ENCODE measurements at regions not wholly inside any gene's neighbourhood (a gene's known extent, or its start where the extent isn't known, plus 50 kb on each side); places are given as distances from the start of the nearest gene placed in this dataset.
A peak's percentile ranks its signal among the peaks of the same experiment; 100 is the strongest.

DNA sequence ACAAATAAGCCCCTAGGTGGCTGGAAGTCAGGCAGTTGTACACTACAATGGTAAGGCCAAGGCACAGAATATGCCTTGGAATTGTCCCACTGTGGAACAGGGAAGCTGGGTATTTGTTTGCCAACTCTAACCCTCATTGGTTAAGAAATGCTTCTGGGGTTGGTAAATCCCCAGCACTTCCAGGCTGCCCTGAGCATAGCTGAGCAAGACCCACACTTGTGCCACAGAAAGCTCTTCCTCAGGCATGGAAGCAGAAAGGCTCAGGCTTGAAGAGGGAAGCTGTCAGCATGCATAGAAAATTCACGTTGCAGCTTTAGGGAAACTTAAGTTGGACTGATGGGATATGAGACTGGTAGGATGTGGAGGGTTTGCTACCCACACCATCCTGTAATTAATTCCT lies 86.9 kb upstream of the PLCL2 start:
- TF ChIP-seq, protein P1, sequence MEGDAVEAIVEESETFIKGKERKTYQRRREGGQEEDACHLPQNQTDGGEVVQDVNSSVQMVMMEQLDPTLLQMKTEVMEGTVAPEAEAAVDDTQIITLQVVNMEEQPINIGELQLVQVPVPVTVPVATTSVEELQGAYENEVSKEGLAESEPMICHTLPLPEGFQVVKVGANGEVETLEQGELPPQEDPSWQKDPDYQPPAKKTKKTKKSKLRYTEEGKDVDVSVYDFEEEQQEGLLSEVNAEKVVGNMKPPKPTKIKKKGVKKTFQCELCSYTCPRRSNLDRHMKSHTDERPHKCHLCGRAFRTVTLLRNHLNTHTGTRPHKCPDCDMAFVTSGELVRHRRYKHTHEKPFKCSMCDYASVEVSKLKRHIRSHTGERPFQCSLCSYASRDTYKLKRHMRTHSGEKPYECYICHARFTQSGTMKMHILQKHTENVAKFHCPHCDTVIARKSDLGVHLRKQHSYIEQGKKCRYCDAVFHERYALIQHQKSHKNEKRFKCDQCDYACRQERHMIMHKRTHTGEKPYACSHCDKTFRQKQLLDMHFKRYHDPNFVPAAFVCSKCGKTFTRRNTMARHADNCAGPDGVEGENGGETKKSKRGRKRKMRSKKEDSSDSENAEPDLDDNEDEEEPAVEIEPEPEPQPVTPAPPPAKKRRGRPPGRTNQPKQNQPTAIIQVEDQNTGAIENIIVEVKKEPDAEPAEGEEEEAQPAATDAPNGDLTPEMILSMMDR (conservative IDR thresholded peaks at IDR 0.05; ENCODE audit: low read length): no peak
- no peak overlapping the region for H3K4me3 ChIP-seq (ENCODE audit: low read length)
- DNase-seq (ENCODE audit: low read depth): no peak

GRCh38 chr3:16798738-16799137 lies 86.0 kb upstream of the PLCL2 start:
- DNase-seq (ENCODE audit: low read depth): no peak
- no peak overlapping the region for H3K4me3 ChIP-seq (ENCODE audit: low read length)
- TF ChIP-seq, protein P1 (conservative IDR thresholded peaks at IDR 0.05; ENCODE audit: low read length): no peak

GRCh38 chr3:16800361-16800760 lies 84.4 kb upstream of the PLCL2 start:
- no peak for DNase-seq (ENCODE audit: low read depth)
- H3K4me3 ChIP-seq (ENCODE audit: low read length): no peak overlapping the region
- TF ChIP-seq, protein P1 (conservative IDR thresholded peaks at IDR 0.05; ENCODE audit: low read length): no peak

DNA sequence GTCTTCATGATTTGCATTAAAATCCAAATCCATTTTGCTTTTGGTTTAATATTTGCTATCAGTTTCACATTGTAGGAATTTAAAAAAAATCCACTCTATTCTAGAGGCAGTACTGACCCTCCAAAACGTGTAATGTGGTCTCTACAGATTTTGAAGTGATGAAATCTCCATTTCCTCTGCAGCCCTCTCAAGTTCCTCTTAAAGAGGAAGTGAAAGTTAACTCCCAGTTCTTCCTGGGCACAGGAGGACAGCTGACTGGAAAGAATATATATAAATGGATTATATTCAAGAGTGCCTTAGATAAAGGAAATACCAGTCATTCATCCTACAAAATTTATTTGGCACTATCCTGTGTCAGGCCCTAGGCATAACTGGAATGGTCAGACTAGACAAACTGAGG lies 83.5 kb upstream of the PLCL2 start:
- no peak overlapping the region for H3K4me3 ChIP-seq (ENCODE audit: low read length)
- TF ChIP-seq, protein P1 (conservative IDR thresholded peaks at IDR 0.05; ENCODE audit: low read length): no peak
- peak; percentile 7 for DNase-seq (ENCODE audit: low read depth)

- H3K4me3 ChIP-seq (ENCODE audit: low read length): no peak overlapping the region
- DNase-seq (ENCODE audit: low read depth): peak; percentile 58
- TF ChIP-seq, protein P1 (conservative IDR thresholded peaks at IDR 0.05; ENCODE audit: low read length): no peak
Observed at GRCh38 chr3:16801698-16802097, 83.1 kb upstream of the PLCL2 start.

DNA sequence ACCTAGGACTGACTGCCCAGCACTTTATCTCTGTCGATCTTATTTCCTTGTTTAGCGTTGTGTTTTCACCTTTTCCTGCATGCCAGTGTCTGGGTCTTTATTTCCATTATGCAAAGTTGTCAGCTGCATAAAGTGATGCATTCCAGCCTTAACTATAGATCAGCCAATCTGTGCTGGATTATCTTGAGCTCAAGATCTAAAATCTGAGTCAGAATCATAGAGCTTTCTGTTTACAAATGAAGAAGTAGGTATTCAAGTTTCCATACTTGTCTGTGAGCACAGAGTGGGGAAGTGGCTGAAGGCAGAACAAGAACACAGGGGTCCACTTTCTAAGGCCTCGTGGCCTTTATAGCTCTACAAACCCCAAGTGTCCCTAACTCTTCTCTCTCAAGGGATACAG lies 82.4 kb upstream of the PLCL2 start:
- H3K4me3 ChIP-seq (ENCODE audit: low read length): no peak overlapping the region
- DNase-seq (ENCODE audit: low read depth): no peak
- TF ChIP-seq, protein P1 (conservative IDR thresholded peaks at IDR 0.05; ENCODE audit: low read length): no peak

GRCh38 chr3:16803019-16803418 lies 81.7 kb upstream of the PLCL2 start:
- no peak overlapping the region for H3K4me3 ChIP-seq (ENCODE audit: low read length)
- TF ChIP-seq, protein P1 (conservative IDR thresholded peaks at IDR 0.05; ENCODE audit: low read length): no peak
- DNase-seq (ENCODE audit: low read depth): no peak

All from AG10803 (cell line).